Smooth muscle cell (in vitro differentiated cells): ENCODE measurements at regions not wholly inside any gene's neighbourhood (a gene's known extent, or its start where the extent isn't known, plus 50 kb on each side); places are given as distances from the start of the nearest gene placed in this dataset.

Experiments used
- DNase-seq: peaks from one replicate; lab custom pipeline; 2025; ENCODE audit not compliant: unreplicated experiment; lab: John Stamatoyannopoulos, UW
- H2AFZ ChIP-seq: fragments of 200-600 bp; sonication (generic); 2 replicates; pipeline ENCODE4 v1.6.0; 2016; ENCODE audit warnings: antibody characterized with exemption, low read depth, mild to moderate bottlenecking
- H3F3A ChIP-seq: fragments of 200-600 bp; sonication (generic); 2 replicates; pipeline ENCODE4 v1.6.0; 2017; ENCODE audit warnings: antibody characterized with exemption, low read depth
- H3K27ac ChIP-seq: fragments of 200-600 bp; sonication (generic); 2 replicates; pipeline ENCODE4 v1.5.1; 2016; ENCODE audit warnings: low read depth, mild to moderate bottlenecking
- H3K27me3 ChIP-seq: fragments of 200-600 bp; sonication (generic); 2 replicates; pipeline ENCODE4 v1.6.1; 2016; ENCODE audit warnings: low read depth, mild to moderate bottlenecking
- H3K36me3 ChIP-seq: fragments of 200-600 bp; sonication (generic); 2 replicates; pipeline ENCODE4 v1.5.1; 2016; ENCODE audit warnings: low read depth
- H3K4me1 ChIP-seq: fragments of 200-600 bp; sonication (generic); 2 replicates; pipeline ENCODE4 v1.5.1; 2016; ENCODE audit warnings: low read depth
- H3K4me2 ChIP-seq: fragments of 200-600 bp; sonication (generic); 2 replicates; pipeline ENCODE4 v1.6.0; 2016; ENCODE audit warnings: mild to moderate bottlenecking
- H3K4me3 ChIP-seq: fragments of 200-600 bp; sonication (generic); 2 replicates; pipeline ENCODE4 v1.5.1; 2016; ENCODE audit warnings: mild to moderate bottlenecking
- H3K79me2 ChIP-seq: fragments of 200-600 bp; sonication (generic); 2 replicates; pipeline ENCODE4 v1.6.0; 2016; ENCODE audit warnings: low read depth, mild to moderate bottlenecking
- H3K9ac ChIP-seq: fragments of 200-600 bp; sonication (generic); 2 replicates; pipeline ENCODE4 v1.6.0; 2016; ENCODE audit warnings: low read depth
- H3K9me3 ChIP-seq: fragments of 200-600 bp; sonication (generic); replicated peaks from 2 replicates; pipeline ENCODE4 v1.5.1; 2016; ENCODE audit warnings: low read depth
- H4K20me1 ChIP-seq: fragments of 200-600 bp; sonication (generic); 2 replicates; pipeline ENCODE4 v1.6.0; 2016; ENCODE audit warnings: low read depth
- CTCF ChIP-seq: fragments of 200-600 bp; sonication (generic); IDR thresholded peaks from 2 replicates; pipeline ENCODE4 v1.5.1; 2017; ENCODE audit warnings: borderline replicate concordance, mild to moderate bottlenecking, antibody characterized with exemption; ENCODE audit not compliant: insufficient read depth, poor library complexity, severe bottlenecking
- WGBS: methylation state at CpG from one replicate; pipeline ENCODE4 v1.1.7; 2016; ENCODE audit warnings: low lambda C conversion rate; 5-methylcytosine and 5-hydroxymethylcytosine counted together

- H3K79me2 ChIP-seq, result peaks cover 90% of the 10 kb centered on the region
These were observed 60.9 kb downstream of the SIPA1L2 start for GRCh38 chr1:232568906-232569553.

GRCh38 chr1:232568331-232568852 is 61.5 kb downstream of the SIPA1L2 start:
- DNase-seq, result no peak
- Histone ChIP-seq H2AFZ (no peak overlapping the region), H3F3A (peaks cover 5% of the 10 kb centered on the region), H3K4me3 (no peak overlapping the region), H3K79me2 (peaks cover 90% of the 10 kb centered on the region), H3K27me3 (no peaks in the 10 kb centered on the region), H3K36me3 (no peaks in the 10 kb centered on the region), H4K20me1 (peaks cover 32% of the 10 kb centered on the region), H3K9ac (no peak overlapping the region), H3K4me1 (peaks cover 13% of the 10 kb centered on the region), H3K4me2 (peak overlapping the region; percentile 61), H3K9me3 (no peaks in the 10 kb centered on the region), H3K27ac (peak overlapping the region; percentile 15)
- no peak for TF ChIP-seq CTCF
- 86% methylated on average over 2 of the region's 2 CpGs for WGBS

More at GRCh38 chr1:232568906-232569553, 60.9 kb downstream of the SIPA1L2 start:
- TF ChIP-seq CTCF, result no peak
- peaks cover 37% of the 10 kb centered on the region for H4K20me1 ChIP-seq
- H3K4me3 ChIP-seq, result no peak overlapping the region
- peak overlapping the region; percentile 61 for H3K4me2 ChIP-seq
- H3K27ac ChIP-seq, result peak overlapping the region; percentile 47
- H3K4me1 ChIP-seq, result peaks cover 13% of the 10 kb centered on the region
- DNase-seq, result no peak
- no peak overlapping the region for H2AFZ ChIP-seq
- H3K27me3 ChIP-seq, result no peaks in the 10 kb centered on the region
- H3K9ac ChIP-seq, result no peak overlapping the region
- H3K9me3 ChIP-seq, result no peaks in the 10 kb centered on the region
- H3F3A ChIP-seq, result peaks cover 5% of the 10 kb centered on the region
- H3K36me3 ChIP-seq, result no peaks in the 10 kb centered on the region
- 70% methylated on average over 9 of the region's 9 CpGs for WGBS

- H2AFZ ChIP-seq, result no peak overlapping the region
- WGBS, result 46% methylated on average over 1 of the region's 1 CpG
- DNase-seq, result no peak
- H3K27me3 ChIP-seq, result no peaks in the 10 kb centered on the region
- peaks cover 95% of the 10 kb centered on the region for H3K79me2 ChIP-seq
- no peaks in the 10 kb centered on the region for H3K36me3 ChIP-seq
- H4K20me1 ChIP-seq, result peaks cover 38% of the 10 kb centered on the region
- peaks cover 31% of the 10 kb centered on the region for H3K4me1 ChIP-seq
- no peak overlapping the region for H3K4me3 ChIP-seq
- H3K4me2 ChIP-seq, result peak overlapping the region; percentile 44
- H3K27ac ChIP-seq, result no peak overlapping the region
- H3K9ac ChIP-seq, result no peak overlapping the region
- no peaks in the 10 kb centered on the region for H3K9me3 ChIP-seq
- peaks cover 5% of the 10 kb centered on the region for H3F3A ChIP-seq
- no peak for TF ChIP-seq CTCF
These were observed 63.8 kb downstream of the SIPA1L2 start for GRCh38 chr1:232566093-232566492.
